Right atrium auricular region (tissue), 2 donors: ENCODE measurements at regions not wholly inside any gene's neighbourhood (a gene's known extent, or its start where the extent isn't known, plus 50 kb on each side); places are given as distances from the start of the nearest gene placed in this dataset.

Source experiments
- DNase-seq: peaks from one replicate; pipeline ENCODE4 v3.0.0-alpha.2; 2019; ENCODE audit warnings: low spot score
- H3K27ac ChIP-seq, 2 donors: fragments of 200-600 bp; sonication (generic); 1 replicate in 1 of 2; 2 replicates in 1 of 2; pipeline ENCODE4 v1.5.1; 2016 to 2019
- H3K27me3 ChIP-seq, 2 donors: fragments of 200-600 bp; sonication (generic); one replicate each; pipeline versions ENCODE4 v1.5.1 to v1.6.0; 2017 to 2019
- H3K36me3 ChIP-seq: fragments of 200-600 bp; sonication (generic); one replicate; pipeline ENCODE4 v1.5.1; 2016
- H3K4me1 ChIP-seq, 2 donors: fragments of 200-600 bp; sonication (generic); one replicate each; pipeline versions ENCODE4 v1.5.1 to v1.6.0; 2017 to 2019
- H3K4me3 ChIP-seq, 2 donors: fragments of 200-600 bp; sonication (generic); 1 replicate in 1 of 2; 2 replicates in 1 of 2; pipeline ENCODE4 v1.5.1; 2017 to 2019; ENCODE audit warnings: mild to moderate bottlenecking in 1 of 2, moderate library complexity in 1 of 2
- H3K9me3 ChIP-seq, 2 donors: fragments of 200-600 bp; sonication (generic); one replicate each; pipeline ENCODE4 v1.5.1; 2019
- CTCF ChIP-seq, 2 donors: fragments of 200-600 bp; sonication (generic); IDR thresholded peaks; one replicate each; pipeline ENCODE4 v1.5.1; 2019; ENCODE audit warnings: antibody characterized with exemption in 2 of 2

- no peak for TF ChIP-seq CTCF (IDR thresholded peaks at IDR 0.05)
- Histone ChIP-seq H3K27ac (no peak overlapping the region), H3K9me3 (no peaks in the 10 kb centered on the region), H3K4me3 (no peak overlapping the region), H3K27me3 (no peaks in the 10 kb centered on the region), H3K4me1 (no peaks in the 10 kb centered on the region), H3K36me3 (no peaks in the 10 kb centered on the region)
- DNase-seq: no peak
Measured at GRCh38 chr4:129561280-129561679, 465.3 kb downstream of the C4orf33 start.

- Histone ChIP-seq H3K36me3 (no peaks in the 10 kb centered on the region), H3K4me3 (no peak overlapping the region), H3K27ac (no peak overlapping the region), H3K9me3 (no peaks in the 10 kb centered on the region), H3K27me3 (no peaks in the 10 kb centered on the region), H3K4me1 (no peaks in the 10 kb centered on the region)
- no peak for TF ChIP-seq CTCF (IDR thresholded peaks at IDR 0.05)
- DNase-seq: no peak
Measured at GRCh38 chr4:129561886-129562671, 466.1 kb downstream of the C4orf33 start.

GRCh38 chr4:129565214-129565613 is 469.3 kb downstream of the C4orf33 start:
- Histone ChIP-seq H3K36me3 (no peaks in the 10 kb centered on the region), H3K27me3 (no peaks in the 10 kb centered on the region), H3K9me3 (no peaks in the 10 kb centered on the region), H3K4me1 (no peaks in the 10 kb centered on the region), H3K27ac (no peak overlapping the region), H3K4me3 (no peak overlapping the region)
- DNase-seq: no peak
- TF ChIP-seq CTCF (IDR thresholded peaks at IDR 0.05): no peak

- Histone ChIP-seq H3K4me3 (no peak overlapping the region), H3K27ac (no peak overlapping the region), H3K27me3 (no peaks in the 10 kb centered on the region), H3K4me1 (no peaks in the 10 kb centered on the region), H3K36me3 (no peaks in the 10 kb centered on the region), H3K9me3 (no peaks in the 10 kb centered on the region)
- no peak for TF ChIP-seq CTCF (IDR thresholded peaks at IDR 0.05)
- no peak for DNase-seq
Measured at GRCh38 chr4:129570326-129570725, 474.4 kb downstream of the C4orf33 start.

GRCh38 chr4:129578336-129578735 is 482.4 kb downstream of the C4orf33 start:
- H3K27ac ChIP-seq: no peak overlapping the region
- TF ChIP-seq CTCF (IDR thresholded peaks at IDR 0.05): no peak
- H3K27me3 ChIP-seq: no peaks in the 10 kb centered on the region
- DNase-seq: no peak
- H3K9me3 ChIP-seq: no peaks in the 10 kb centered on the region
- no peak overlapping the region for H3K4me3 ChIP-seq
- no peaks in the 10 kb centered on the region for H3K4me1 ChIP-seq
- H3K36me3 ChIP-seq: no peaks in the 10 kb centered on the region

- DNase-seq: no peak
- H3K4me1 ChIP-seq: no peaks in the 10 kb centered on the region
- H3K9me3 ChIP-seq: peaks cover 4 to 10% of the 10 kb centered on the region in 2 donors
- H3K36me3 ChIP-seq: no peaks in the 10 kb centered on the region
- no peaks in the 10 kb centered on the region for H3K27me3 ChIP-seq
- no peak for TF ChIP-seq CTCF (IDR thresholded peaks at IDR 0.05)
- no peak overlapping the region for H3K27ac ChIP-seq
- H3K4me3 ChIP-seq: no peak overlapping the region
Measured at GRCh38 chr4:129581305-129581704, 485.4 kb downstream of the C4orf33 start.
